NCI-H146 treated with DMSO at 0.1 percent for 48 hours (cell line): ENCODE measurements at regions not wholly inside any gene's neighbourhood (a gene's known extent, or its start where the extent isn't known, plus 50 kb on each side); places are given as distances from the start of the nearest gene placed in this dataset.

Experiments
- DNase-seq: peaks from one replicate; lab custom pipeline; 2025; ENCODE audit not compliant: unreplicated experiment; lab: John Stamatoyannopoulos, UW

DNA sequence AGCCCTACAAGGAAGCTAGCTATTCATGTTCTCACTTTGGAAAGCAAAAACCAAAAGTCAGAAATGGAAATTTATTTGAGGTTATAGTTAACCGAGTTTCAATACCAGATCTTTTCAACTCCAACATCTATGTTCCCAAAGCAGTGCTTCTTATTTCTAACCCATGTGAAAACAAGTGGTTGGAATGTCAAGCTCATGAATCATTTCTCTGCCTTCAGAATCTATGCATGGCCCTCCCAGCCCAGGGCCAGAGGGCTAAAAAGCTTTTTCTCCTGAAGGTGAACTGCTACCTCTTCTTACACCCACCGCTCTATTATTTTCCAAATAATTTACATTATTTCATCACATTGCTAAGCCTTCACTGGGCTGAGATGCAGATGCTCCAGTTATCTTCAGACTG, 158.4 kb downstream of the SP3 start:
- no peak for DNase-seq

GRCh38 chr2:173808718-173809117, 156.5 kb downstream of the SP3 start:
- DNase-seq, result no peak

- no peak for DNase-seq
These were observed 152.9 kb downstream of the SP3 start for GRCh38 chr2:173812321-173812720.

- no peak for DNase-seq
These were observed 150.9 kb downstream of the SP3 start for GRCh38 chr2:173814306-173814705.

DNA sequence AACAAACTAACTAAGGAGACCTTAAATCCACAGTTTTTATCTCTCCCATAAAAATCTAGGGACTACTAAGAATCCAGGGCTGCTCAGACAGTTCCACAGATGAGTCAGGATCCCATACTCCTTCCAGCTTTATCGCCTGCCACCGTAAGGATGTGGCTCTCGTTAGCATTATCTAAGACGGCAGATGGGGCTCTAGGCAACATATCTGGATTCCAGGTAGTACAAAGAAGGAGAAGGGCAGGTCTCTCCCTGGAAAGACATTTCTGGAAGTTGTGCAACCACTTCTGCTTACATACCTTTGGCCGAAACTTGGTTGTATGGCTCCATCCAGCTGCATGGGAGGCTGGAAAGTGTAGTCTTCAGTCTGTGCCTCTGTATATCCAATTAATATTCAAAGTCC, 149.4 kb downstream of the SP3 start:
- no peak for DNase-seq

DNA sequence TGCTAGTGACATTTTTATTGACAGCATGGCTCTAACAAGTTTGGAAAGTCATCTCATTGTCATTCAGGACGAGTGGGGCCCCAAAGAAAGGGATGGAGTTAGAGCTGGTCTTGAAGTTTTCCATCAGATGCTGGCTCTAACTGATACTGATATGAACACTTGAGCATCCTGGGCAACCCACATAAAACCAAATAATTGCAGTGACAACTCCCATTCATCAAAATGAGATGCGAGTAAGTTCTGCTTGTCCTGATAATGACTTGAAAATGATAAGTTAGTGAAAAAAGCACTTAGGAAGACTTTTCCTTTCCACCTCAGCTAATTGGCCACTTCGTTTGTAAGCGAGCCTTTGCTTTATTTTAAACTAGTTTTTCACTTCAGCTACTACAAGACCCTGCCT, 147.6 kb downstream of the SP3 start:
- no peak for DNase-seq

- no peak for DNase-seq
These were observed 146.9 kb downstream of the SP3 start for GRCh38 chr2:173818285-173818684.

DNA sequence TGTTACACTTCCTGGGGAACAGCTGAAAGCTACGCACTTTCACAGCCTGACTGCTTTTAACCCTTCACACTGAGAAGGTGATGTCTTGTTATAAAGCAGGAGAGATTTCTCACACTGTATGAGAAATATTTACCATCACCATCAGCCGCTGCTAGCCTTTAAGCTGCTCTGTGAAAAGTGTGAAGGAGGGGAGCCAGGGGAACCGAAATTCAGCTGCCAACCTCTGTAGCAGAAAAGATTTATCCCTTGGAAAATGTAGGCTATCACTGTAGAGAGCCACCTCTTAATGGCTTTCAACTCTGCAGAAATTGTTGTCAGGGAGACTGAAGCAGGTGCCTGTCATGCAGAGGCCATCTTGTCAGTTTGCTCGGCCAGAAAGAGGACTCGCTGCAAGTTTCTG, 145.3 kb downstream of the SP3 start:
- no peak for DNase-seq

DNA sequence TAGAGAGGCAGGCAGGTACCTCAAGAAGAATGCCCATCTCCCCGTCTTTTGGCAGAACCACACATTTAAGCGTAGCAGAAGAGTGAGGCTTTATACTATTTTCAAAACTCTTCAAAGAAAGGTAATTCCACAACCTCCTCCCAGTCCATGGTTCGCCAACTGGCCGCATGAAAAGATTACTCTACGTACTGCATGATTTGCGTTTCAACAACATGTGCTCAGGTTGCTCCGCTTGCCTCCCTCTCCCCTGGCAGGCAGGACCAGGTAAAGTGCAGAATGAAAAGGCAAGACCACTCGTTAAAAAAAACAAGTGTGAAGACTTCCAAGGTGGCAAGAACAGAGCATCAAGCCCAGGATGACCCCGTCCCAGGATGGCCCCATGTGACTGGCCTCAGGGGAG, 143.7 kb downstream of the SP3 start:
- no peak for DNase-seq

DNA sequence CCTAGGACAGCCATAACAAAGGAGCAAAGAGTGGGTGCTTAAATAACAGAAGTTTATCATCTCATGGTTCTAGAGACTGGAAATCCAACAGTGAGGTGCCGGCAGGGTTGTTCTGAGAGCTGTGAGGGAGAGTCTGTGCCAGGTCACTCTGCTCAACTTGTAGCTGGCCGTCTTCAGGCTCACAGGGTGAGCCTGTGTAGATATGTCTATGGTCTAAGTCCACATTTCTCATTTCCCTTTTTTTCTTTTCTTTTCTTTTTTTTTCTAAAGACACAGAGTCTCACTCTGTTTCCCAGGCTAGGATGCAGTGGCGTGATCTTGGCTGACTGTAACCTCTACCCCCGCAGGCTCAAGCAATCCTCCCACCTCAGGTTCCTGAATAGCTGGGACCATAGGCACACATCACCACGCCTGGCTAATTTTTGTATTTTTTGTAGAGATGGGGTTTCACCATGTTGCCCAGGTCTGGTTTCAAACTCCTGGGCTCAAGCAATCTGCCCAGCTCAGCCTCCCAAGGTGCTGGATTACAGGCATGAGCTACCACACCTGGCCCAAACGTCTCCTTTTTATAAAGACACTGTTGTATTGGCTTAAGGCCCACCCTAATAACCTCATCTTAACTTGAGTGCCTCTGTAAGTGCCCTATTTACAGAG, 142.2 kb downstream of the SP3 start:
- no peak for DNase-seq

- DNase-seq, result no peak
These were observed 141.6 kb downstream of the SP3 start for GRCh38 chr2:173823543-173823939.

GRCh38 chr2:173828189-173829142, 136.7 kb downstream of the SP3 start:
- DNase-seq, result no peak

GRCh38 chr2:173829727-173830126, 135.4 kb downstream of the SP3 start:
- DNase-seq, result no peak

- no peak for DNase-seq
These were observed 135.0 kb downstream of the SP3 start for GRCh38 chr2:173830170-173830569.

- DNase-seq, result no peak
These were observed 133.6 kb downstream of the SP3 start for GRCh38 chr2:173831312-173832229.

- DNase-seq, result no peak
These were observed 131.0 kb downstream of the SP3 start for GRCh38 chr2:173834141-173834540.

- no peak for DNase-seq
These were observed 129.4 kb downstream of the SP3 start for GRCh38 chr2:173835726-173836125.

DNA sequence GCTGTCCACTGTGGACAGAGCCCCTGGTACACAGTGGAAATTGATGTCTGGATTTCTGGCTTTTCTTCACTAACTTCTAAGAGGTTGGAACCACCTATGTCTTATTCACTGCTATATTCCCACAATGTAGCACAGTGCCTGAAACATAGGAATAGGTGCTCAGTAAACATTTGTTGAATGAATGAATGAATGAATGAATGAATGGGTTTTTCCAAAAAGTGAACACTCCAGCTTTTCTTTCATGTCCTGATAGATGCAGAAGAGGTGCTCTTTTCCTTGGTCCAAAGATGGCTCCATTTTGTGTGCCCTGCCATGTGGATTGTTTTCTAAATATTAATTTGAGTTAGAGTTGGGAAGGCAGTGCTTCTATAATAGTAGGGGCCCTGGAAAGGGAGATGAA, 124.1 kb downstream of the SP3 start:
- DNase-seq, result no peak

DNA sequence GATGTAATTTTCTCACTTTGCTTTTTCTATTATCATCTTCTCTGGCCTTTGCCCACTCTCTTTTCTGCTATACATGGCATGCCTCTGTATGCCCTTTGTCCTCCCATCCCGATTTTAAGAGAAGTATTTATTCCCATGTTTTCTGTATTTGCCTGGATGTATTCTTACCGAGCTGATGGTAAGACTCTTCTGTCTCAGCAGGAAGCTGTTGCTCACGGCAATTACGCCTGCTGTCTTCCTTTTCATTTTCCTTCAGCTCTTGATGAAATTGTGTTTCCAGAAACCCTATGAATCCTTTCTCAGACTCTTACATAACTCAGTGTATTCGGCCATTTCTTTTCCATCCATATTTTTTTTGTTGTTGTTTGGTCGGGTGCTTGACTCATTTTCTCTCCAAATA, 121.6 kb downstream of the SP3 start:
- DNase-seq, result no peak

GRCh38 chr2:173851141-173851641, 114.0 kb downstream of the SP3 start:
- no peak for DNase-seq

DNA sequence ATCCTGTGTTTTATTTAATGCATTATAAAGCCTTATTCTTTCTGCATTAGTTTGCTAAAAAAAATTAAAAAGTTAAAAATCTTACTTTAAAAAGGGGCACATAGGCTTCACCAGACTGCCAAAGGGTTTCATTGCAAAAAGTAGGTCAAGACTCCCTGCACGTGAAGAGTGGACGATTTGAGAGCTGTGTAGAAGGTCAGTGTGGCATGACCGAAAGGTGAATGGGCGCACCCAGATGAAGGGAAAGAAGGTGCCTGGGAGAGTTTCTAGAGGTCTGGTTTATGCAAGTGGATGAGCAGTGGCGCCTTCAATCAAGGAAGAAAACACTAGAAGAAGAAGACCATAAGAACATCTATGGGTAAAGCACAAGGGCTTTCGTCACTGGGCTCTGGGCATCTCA, 111.0 kb downstream of the SP3 start:
- DNase-seq, result no peak
